ENCODE measurements at regions not wholly inside any gene's neighbourhood (a gene's known extent, or its start where the extent isn't known, plus 50 kb on each side); places are given as distances from the start of the nearest gene placed in this dataset.

- Mint-ChIP-seq H3K27me3 (ENCODE audit: low read depth) (no peaks in the 10 kb centered on the region; the same call in 1 of the 2 replicates), H3K36me3 (no peaks in the 10 kb centered on the region), H3K4me1 (peaks cover 4% of the 10 kb centered on the region; the same call in 1 of the 2 replicates), H3K4me3 (no peak overlapping the region), H3K27ac (no peak overlapping the region), H3K9me3 (peaks cover 10% of the 10 kb centered on the region)
- TF ChIP-seq ZBTB43 (CRISPR knock-in tag; IDR thresholded peaks at IDR 0.05) (no peak), CTCF (IDR thresholded peaks at IDR 0.05) (no peak), MAX (CRISPR knock-in tag; IDR thresholded peaks at IDR 0.05) (no peak), ZMAT4 (CRISPR knock-in tag; IDR thresholded peaks at IDR 0.05) (no peak), SMAD3 (CRISPR knock-in tag; IDR thresholded peaks at IDR 0.05; ENCODE audit: borderline replicate concordance) (no peak), NR3C1 (CRISPR knock-in tag; conservative IDR thresholded peaks at IDR 0.05; ENCODE audit: low read depth) (no peak), STAT6 (CRISPR knock-in tag; conservative IDR thresholded peaks at IDR 0.05; ENCODE audit: low read depth) (no peak), ATF6 (CRISPR knock-in tag; IDR thresholded peaks at IDR 0.05) (no peak), GRHL2 (CRISPR knock-in tag; IDR thresholded peaks at IDR 0.05; ENCODE audit: insufficient replicate concordance, severe bottlenecking) (no peak)
- POLR2A ChIA-PET: no interaction called here
- CTCF ChIA-PET: no interaction called here
- ATAC-seq: no peak
- no peak for DNase-seq (ENCODE audit: low spot score)
Observed at GRCh38 chr9:88826181-88826580, 165.1 kb upstream of the S1PR3 start.

GRCh38 chr9:88826771-88827181, 164.5 kb upstream of the S1PR3 start:
- POLR2A ChIA-PET: no interaction called here
- Mint-ChIP-seq H3K36me3 (no peaks in the 10 kb centered on the region), H3K4me1 (peaks cover 4% of the 10 kb centered on the region), H3K27me3 (ENCODE audit: low read depth) (no peaks in the 10 kb centered on the region; the same call in 1 of the 2 replicates), H3K9me3 (peaks cover 4% of the 10 kb centered on the region), H3K4me3 (no peak overlapping the region), H3K27ac (no peak overlapping the region; the same call in 1 of the 2 replicates)
- DNase-seq (ENCODE audit: low spot score) (no peak), ATAC-seq (no peak)
- CTCF ChIA-PET: no interaction called here
- TF ChIP-seq TEAD1 (CRISPR knock-in tag; IDR thresholded peaks at IDR 0.05) (no peak), FOXJ3 (CRISPR knock-in tag; IDR thresholded peaks at IDR 0.05; ENCODE audit: borderline replicate concordance) (no peak), ZSCAN18 (CRISPR knock-in tag; IDR thresholded peaks at IDR 0.05) (no peak), GRHL2 (CRISPR knock-in tag; IDR thresholded peaks at IDR 0.05; ENCODE audit: insufficient replicate concordance, severe bottlenecking) (no peak), EMX1 (CRISPR knock-in tag; IDR thresholded peaks at IDR 0.05) (no peak), ATF6 (CRISPR knock-in tag; IDR thresholded peaks at IDR 0.05) (no peak), CREB1 (CRISPR knock-in tag; IDR thresholded peaks at IDR 0.05) (no peak), E2F4 (CRISPR knock-in tag; IDR thresholded peaks at IDR 0.05; ENCODE audit: borderline replicate concordance, low read depth) (no peak)

All from WTC11 (cell line).